ENCODE measurements at regions not wholly inside any gene's neighbourhood (a gene's known extent, or its start where the extent isn't known, plus 50 kb on each side); places are given as distances from the start of the nearest gene placed in this dataset.
"Not testable (repeated sequence)": the region's sequence is repeated elsewhere in the genome, so short reads cannot be mapped to it uniquely, and the experiment has no call there.

GRCh38 chr10:118870467-118871243 is 115.9 kb upstream of the CACUL1 start:
- peak; percentile 84 for ATAC-seq
- DNase-seq (ENCODE audit: low spot score) = peak; percentile 53

GRCh38 chr10:118871244-118871865 is 116.6 kb upstream of the CACUL1 start:
- no peak for ATAC-seq
- DNase-seq (ENCODE audit: low spot score) = no peak

DNA sequence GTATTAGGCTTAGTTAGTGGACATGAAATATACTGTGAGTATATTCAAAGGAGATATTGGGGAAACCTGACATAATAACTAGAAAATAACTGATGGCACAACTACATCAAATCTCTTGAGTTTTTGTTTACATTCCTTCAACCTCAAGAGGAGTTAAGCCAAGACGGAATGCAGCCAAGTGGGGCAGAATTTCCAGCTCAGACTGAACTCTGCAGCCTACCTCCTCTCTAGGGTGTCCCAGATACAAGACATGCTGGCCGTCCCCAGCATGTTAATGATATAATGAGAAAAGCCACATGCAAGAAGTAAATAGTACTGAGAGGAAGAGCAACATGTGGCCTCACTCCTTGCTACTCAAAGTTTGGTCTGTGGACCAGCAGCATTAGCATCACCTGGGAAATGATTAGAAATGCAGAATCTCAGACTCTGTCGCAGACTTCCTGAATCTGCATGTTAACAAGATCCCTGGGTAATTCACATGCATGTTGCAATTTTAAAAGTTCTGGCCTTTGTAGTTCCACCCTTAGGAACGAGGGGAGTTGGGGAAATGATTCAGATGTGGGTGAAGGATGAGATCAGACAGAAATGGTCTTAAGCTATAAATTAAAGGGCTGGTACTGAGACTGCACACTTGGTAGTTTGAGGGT is 118.4 kb upstream of the CACUL1 start:
- DNase-seq (ENCODE audit: low spot score) = no peak
- ATAC-seq = peak; percentile 35

DNA sequence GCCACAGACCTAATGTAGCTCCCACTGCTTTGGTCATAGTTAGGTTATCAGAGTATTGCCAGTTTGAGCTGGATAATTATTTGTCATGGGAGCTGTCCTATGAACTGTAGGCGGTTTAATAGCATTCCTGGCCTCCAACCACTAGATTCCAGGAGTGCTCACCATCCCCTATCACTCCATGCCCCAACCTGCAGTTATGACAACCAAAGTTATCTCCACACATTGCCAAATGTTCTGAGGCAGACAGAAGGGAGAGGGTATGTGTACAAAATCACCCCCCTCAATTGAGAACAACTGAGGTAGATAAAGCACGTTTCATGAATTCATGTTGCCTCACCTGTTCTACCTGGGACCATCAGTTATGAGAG is 119.0 kb upstream of the CACUL1 start:
- DNase-seq (ENCODE audit: low spot score) (no peak), ATAC-seq (no peak)

DNA sequence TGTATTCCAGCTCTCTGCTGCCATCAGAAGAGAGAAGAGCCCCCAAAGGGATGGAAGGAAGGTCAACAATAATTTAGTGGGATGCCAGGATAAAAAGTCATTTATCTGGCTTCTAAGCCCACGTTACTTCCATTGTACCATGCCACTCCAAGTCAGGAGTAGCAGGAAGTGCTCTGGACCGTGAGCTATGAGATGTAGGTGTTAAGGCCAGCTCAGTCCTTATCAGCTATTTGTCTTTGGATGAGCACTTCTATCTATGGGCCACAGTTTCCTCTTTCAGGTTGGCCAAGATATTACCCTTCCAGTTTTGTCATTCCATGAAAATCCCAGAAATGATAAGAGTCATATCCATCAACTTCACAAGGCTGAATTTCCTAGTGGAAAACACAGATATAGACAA is 119.4 kb upstream of the CACUL1 start:
- ATAC-seq = no peak
- no peak for DNase-seq (ENCODE audit: low spot score)

DNA sequence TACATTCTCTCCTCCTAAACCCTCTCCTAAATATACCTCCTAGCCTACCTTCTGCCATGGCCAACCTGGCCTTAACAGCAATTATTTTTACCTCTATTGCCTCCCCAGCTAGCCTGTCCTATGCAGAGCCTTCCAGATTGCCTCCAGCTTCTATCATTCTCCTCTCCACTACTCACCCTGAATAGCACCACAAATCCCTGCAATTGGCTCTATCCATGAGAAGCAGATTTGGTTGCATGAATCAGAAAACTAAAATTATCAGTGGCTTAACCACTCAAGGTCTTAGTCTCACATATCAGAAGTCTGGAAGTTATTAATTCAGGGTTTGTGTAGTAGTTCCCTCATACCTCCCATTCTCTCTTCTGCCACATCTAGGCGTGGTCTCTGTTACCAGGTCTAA is 120.3 kb upstream of the CACUL1 start:
- DNase-seq (ENCODE audit: low spot score) = no peak
- ATAC-seq = no peak

GRCh38 chr10:118882741-118883140 is 128.0 kb upstream of the CACUL1 start:
- ATAC-seq (no peak), DNase-seq (ENCODE audit: low spot score) (no peak)

DNA sequence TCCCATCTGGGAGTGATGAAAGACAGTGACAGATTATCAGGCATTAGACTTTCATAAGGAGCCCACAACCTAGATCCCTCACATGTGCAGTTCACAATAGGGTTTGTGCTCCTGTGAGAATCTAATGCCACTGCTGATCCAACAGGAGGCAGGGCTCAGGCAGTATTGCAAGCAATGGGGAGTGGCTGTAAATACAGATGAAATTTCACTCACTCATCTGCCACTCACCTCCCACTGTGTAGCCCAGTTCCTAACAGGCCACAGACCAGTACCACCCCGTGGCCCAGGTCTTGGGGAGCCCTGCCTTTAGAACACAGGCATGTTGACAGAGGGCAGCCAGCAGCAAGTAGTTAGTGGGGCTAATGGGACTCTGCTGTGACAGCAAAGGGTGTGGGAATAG is 137.3 kb upstream of the NANOS1 start:
- no peak for ATAC-seq

DNA sequence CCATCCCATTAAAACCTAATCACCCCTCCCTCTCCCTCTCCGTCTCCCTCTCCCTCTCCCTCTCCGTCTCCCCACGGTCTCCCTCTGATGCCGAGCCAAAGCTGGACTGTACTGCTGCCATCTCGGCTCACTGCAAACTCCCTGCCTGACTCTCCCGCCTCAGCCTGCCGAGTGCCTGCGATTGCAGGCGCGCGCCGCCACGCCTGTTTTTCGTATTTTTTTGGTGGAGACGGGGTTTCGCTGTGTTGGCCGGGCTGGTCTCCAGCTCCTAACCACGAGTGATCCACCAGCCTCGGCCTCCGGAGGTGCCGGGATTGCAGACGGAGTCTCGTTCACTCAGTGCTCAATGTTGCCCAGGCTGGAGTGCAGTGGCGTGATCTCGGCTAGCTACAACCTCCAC is 134.6 kb upstream of the NANOS1 start:
- DNase-seq (ENCODE audit: low spot score); ATAC-seq: not testable (repeated sequence)

More for the DNA sequence above, 137.3 kb upstream of the NANOS1 start:
- no peak for DNase-seq (ENCODE audit: low spot score)

- DNase-seq (ENCODE audit: low spot score) (no peak), ATAC-seq (no peak)
These were observed 128.9 kb upstream of the NANOS1 start for GRCh38 chr10:118900617-118901016.

DNA sequence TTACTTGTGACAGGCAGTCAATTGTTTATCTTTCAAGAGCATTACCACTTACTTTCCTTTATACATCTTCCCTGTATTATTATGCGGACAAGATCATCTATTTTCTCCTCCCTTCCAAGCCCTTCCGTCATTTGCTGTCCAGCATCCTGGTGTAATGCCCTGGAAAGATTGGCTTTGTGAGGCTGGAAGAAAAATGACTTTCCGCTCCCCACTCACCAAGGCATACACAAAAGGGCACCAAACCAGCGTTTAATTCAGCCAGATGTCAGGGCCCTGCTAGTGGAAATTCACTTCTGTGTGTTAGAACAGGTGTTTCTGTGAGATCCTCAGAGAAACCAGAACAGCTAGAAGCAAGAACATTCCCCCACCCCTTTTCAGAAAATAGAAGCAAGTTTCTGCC is 128.1 kb upstream of the NANOS1 start:
- DNase-seq (ENCODE audit: low spot score) = no peak
- no peak for ATAC-seq

- DNase-seq (ENCODE audit: low spot score) (no peak), ATAC-seq (no peak)
These were observed 127.6 kb upstream of the NANOS1 start for GRCh38 chr10:118901906-118902305.

- DNase-seq (ENCODE audit: low spot score) = not testable (repeated sequence)
These were observed 126.9 kb upstream of the NANOS1 start for GRCh38 chr10:118902656-118903055.

DNA sequence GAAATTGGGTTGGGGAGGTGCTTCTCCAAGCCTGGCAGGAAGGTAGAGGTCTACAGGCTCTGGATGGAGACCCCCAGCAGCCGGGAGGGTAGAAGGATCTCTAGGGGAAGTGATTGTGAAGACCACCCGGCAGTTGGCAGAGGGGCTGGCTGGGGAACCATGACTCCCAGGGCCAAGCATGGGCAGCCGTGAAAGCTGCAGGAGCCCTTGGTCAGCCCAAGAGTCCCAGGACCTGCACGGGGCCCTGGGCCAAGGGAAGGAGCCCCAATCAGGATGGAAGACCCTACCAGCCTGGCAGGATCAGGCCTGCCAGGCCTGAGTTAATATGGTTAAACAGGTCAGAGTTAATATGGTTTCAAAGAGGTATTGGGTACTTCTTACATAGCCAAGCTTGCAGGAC is 126.3 kb upstream of the NANOS1 start:
- ATAC-seq (no peak), DNase-seq (ENCODE audit: low spot score) (no peak)

More at GRCh38 chr10:118902656-118903055, 126.9 kb upstream of the NANOS1 start:
- not testable (repeated sequence) for ATAC-seq

- ATAC-seq (no peak), DNase-seq (ENCODE audit: low spot score) (no peak)
These were observed 125.8 kb upstream of the NANOS1 start for GRCh38 chr10:118903691-118904090.

GRCh38 chr10:118904286-118904685 is 125.2 kb upstream of the NANOS1 start:
- ATAC-seq = no peak
- DNase-seq (ENCODE audit: low spot score) = no peak

DNA sequence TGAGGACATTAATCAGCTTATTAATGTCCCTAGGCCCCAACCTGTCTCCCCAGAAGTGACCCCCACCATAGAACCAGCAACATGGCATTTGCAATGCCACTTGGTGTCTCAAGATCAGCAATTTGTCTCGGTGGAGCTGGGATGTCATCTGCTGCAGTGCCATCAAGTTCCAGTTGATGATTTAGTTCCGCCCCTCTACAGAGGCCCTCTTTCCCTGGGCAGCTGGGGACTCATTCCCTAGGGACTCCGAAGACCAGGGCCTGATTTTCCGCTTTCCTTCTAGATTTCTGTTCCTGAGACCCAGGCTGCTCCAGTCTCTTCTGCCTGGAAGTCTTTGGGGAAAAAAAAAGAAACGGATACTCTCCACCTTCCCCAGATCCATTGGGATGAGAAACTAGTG is 122.5 kb upstream of the NANOS1 start:
- no peak for ATAC-seq
- DNase-seq (ENCODE audit: low spot score) = no peak

DNA sequence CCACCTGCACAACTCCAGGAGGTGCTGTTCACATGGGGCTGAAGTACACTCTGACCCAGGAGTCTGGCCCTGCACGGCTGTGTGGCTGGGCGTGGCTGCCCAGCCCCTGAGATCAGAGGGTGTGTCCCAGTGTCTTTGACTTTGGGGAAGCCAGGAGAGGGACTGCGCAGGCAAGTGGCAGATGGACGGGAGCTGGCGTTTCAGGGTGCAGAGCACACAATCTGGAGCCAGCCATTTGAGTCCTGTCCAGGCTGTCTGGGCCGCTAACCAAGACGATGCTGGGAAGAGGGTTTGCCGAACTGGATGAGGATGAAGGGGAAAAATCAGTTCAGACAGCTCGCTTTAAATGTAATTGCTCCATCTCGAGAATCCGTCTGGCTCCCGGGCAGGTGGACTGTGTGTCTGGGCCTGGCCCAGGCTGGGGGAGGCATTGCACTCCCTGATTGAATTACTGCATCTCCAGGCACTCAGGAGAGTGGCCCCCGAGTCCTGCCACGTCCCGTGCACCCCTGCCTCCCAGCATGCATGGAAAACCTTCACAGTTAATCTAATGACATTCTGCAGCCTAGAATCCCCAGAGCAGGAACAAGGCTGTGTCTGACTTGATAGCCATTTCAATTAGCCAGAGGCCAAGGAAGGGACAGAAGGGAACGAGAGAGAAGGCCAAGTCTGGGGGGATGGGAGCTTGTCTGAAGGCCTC is 120.8 kb upstream of the NANOS1 start:
- ATAC-seq = no peak
- DNase-seq (ENCODE audit: low spot score) = no peak

GRCh38 chr10:118910702-118911101 is 118.8 kb upstream of the NANOS1 start:
- ATAC-seq (no peak), DNase-seq (ENCODE audit: low spot score) (no peak)

- DNase-seq (ENCODE audit: low spot score) (no peak), ATAC-seq (no peak)
These were observed 118.2 kb upstream of the NANOS1 start for GRCh38 chr10:118911363-118911762.

DNA sequence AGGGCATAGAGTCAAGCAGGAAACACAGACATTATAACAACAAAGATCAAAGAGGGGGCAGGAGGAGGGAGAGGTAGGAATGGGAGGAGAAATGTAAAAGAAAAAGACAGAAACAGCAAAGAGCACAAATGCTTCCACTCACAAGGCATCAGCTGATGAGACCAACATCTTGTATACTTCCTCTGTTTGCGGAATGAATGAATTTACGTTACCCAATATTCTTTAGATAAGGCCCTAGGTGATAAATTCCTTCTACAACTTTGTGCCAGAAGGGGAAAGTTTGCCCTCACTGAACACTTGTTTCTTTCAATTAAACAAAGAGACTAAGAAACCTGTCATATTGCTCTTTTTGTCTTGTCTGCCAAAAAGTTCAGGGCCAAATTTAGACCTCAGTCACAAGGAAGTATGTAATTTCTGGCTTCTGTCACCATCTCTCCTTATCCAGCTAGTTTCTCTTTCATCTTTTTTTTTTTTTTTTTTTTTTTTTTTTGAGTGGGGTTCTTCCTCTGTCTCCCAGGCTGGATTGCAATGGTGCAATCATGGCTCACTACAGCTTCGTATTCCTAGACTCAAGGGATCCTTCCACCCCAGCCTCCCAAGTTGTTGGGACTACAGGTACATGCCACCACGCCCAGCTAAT is 116.4 kb upstream of the NANOS1 start:
- ATAC-seq (no peak), DNase-seq (ENCODE audit: low spot score) (no peak)

All from left lobe of liver (tissue), 2 donors.